Panc1 (cell line): ENCODE measurements at regions not wholly inside any gene's neighbourhood (a gene's known extent, or its start where the extent isn't known, plus 50 kb on each side); places are given as distances from the start of the nearest gene placed in this dataset.

Source experiments
- CTCF ChIP-seq: fragments of 450-650 bp; IDR thresholded peaks from 2 replicates; pipeline ENCODE4 v1.5.1; 2017; ENCODE audit warnings: mild to moderate bottlenecking
- POLR2AphosphoS5 ChIP-seq: IDR thresholded peaks from 2 replicates; pipeline ENCODE4 v1.6.1; 2012; ENCODE audit warnings: mild to moderate bottlenecking, low read depth, low read length, moderate library complexity
- REST ChIP-seq, 2 experiments: IDR thresholded peaks; 2 replicates each; pipeline ENCODE4 v1.6.1; 2011 to 2012; ENCODE audit warnings: low read depth in 2 of 2, control low read depth in 1 of 2, low read length in 1 of 2, mild to moderate bottlenecking in 1 of 2, moderate library complexity in 1 of 2; ENCODE audit not compliant: insufficient read depth in 1 of 2
- SIN3A ChIP-seq: IDR thresholded peaks from 2 replicates; pipeline ENCODE4 v1.6.1; 2012; ENCODE audit warnings: low read depth, mild to moderate bottlenecking, low read length, moderate library complexity, borderline replicate concordance; ENCODE audit not compliant: insufficient read depth
- TCF7L2 ChIP-seq: IDR thresholded peaks from 2 replicates; pipeline ENCODE4 v1.6.1; 2011; ENCODE audit warnings: mild to moderate bottlenecking, low read depth, low read length, inconsistent platforms

- TF ChIP-seq CTCF (no peak), TCF7L2 (no peak), SIN3A (no peak), REST (IDR thresholded peaks at IDR 0.05; ENCODE audit: insufficient read depth in 1 of 2, low read depth in 2 of 2, low read length in 1 of 2) (no peak), POLR2AphosphoS5 (no peak)
Measured at GRCh38 chrX:115898382-115899001, 272.1 kb upstream of the AGTR2 start.
